ENCODE measurements at regions not wholly inside any gene's neighbourhood (a gene's known extent, or its start where the extent isn't known, plus 50 kb on each side); places are given as distances from the start of the nearest gene placed in this dataset.

- no peak overlapping the region for H3K4me2 ChIP-seq
- H3K9ac ChIP-seq: no peak overlapping the region
- no peak overlapping the region for H3K4me3 ChIP-seq
- TF ChIP-seq Cebpa-rat (IDR thresholded peaks at IDR 0.05): no peak
- peaks cover 0 to 10% (median 0%) of the 10 kb centered on the region in 11 experiments; a peak in 3 of 22 replicates for H3K9me3 ChIP-seq (replicated peaks in 1 of 11)
- no peaks in the 10 kb centered on the region for H4K20me1 ChIP-seq
- no peak overlapping the region for H3K27ac ChIP-seq
- no peaks in the 10 kb centered on the region for H3K36me3 ChIP-seq
- no peaks in the 10 kb centered on the region for H3K27me3 ChIP-seq
- H3K4me1 ChIP-seq: peaks cover 0 to 9% (median 0%) of the 10 kb centered on the region in 10 experiments; a peak in 2 of 20 replicates
These were observed 278.5 kb upstream of the MARCKS start for GRCh38 chr6:113578691-113579090.

GRCh38 chr6:113584767-113585166 lies 272.4 kb upstream of the MARCKS start:
- Histone ChIP-seq H4K20me1 (no peaks in the 10 kb centered on the region), H3K9me3 (replicated peaks in 1 of 11) (no peaks in the 10 kb centered on the region), H3K4me1 (peaks cover 0 to 7% (median 0%) of the 10 kb centered on the region in 10 experiments; a peak in 2 of 20 replicates), H3K27me3 (no peaks in the 10 kb centered on the region), H3K36me3 (no peaks in the 10 kb centered on the region), H3K9ac (no peak overlapping the region), H3K4me2 (no peak overlapping the region), H3K27ac (no peak overlapping the region), H3K4me3 (no peak overlapping the region)
- no peak for TF ChIP-seq Cebpa-rat (IDR thresholded peaks at IDR 0.05)

GRCh38 chr6:113585246-113585645 lies 271.9 kb upstream of the MARCKS start:
- TF ChIP-seq Cebpa-rat (IDR thresholded peaks at IDR 0.05): no peak
- H3K4me3 ChIP-seq: no peak overlapping the region
- H3K27me3 ChIP-seq: no peaks in the 10 kb centered on the region
- no peak overlapping the region for H3K27ac ChIP-seq
- H3K4me1 ChIP-seq: peaks cover 0 to 7% (median 0%) of the 10 kb centered on the region in 10 experiments; a peak in 2 of 20 replicates
- H3K9me3 ChIP-seq (replicated peaks in 1 of 11): no peaks in the 10 kb centered on the region
- H3K4me2 ChIP-seq: no peak overlapping the region
- no peaks in the 10 kb centered on the region for H3K36me3 ChIP-seq
- H3K9ac ChIP-seq: no peak overlapping the region
- H4K20me1 ChIP-seq: no peaks in the 10 kb centered on the region

- TF ChIP-seq Cebpa-rat (IDR thresholded peaks at IDR 0.05): no peak
- no peak overlapping the region for H3K4me2 ChIP-seq
- H3K4me1 ChIP-seq: peaks cover 0 to 7% (median 0%) of the 10 kb centered on the region in 10 experiments; a peak in 2 of 20 replicates
- H3K9me3 ChIP-seq (replicated peaks in 1 of 11): no peaks in the 10 kb centered on the region
- H4K20me1 ChIP-seq: no peaks in the 10 kb centered on the region
- no peak overlapping the region for H3K27ac ChIP-seq
- no peaks in the 10 kb centered on the region for H3K27me3 ChIP-seq
- H3K9ac ChIP-seq: no peak overlapping the region
- H3K4me3 ChIP-seq: no peak overlapping the region
- no peaks in the 10 kb centered on the region for H3K36me3 ChIP-seq
These were observed 270.6 kb upstream of the MARCKS start for GRCh38 chr6:113586413-113587077.

GRCh38 chr6:113587078-113587699 lies 270.0 kb upstream of the MARCKS start:
- Histone ChIP-seq H3K9me3 (replicated peaks in 1 of 11) (no peaks in the 10 kb centered on the region), H3K36me3 (no peaks in the 10 kb centered on the region), H3K4me3 (no peak overlapping the region), H3K27me3 (no peaks in the 10 kb centered on the region), H3K4me2 (no peak overlapping the region), H4K20me1 (no peaks in the 10 kb centered on the region), H3K27ac (no peak overlapping the region), H3K4me1 (peaks cover 0 to 13% (median 0%) of the 10 kb centered on the region in 10 experiments; a peak in 3 of 20 replicates), H3K9ac (no peak overlapping the region)
- TF ChIP-seq Cebpa-rat (IDR thresholded peaks at IDR 0.05): no peak

GRCh38 chr6:113588646-113589045 lies 268.5 kb upstream of the MARCKS start:
- H3K27ac ChIP-seq: no peak overlapping the region
- H3K36me3 ChIP-seq: no peaks in the 10 kb centered on the region
- no peaks in the 10 kb centered on the region for H3K27me3 ChIP-seq
- H3K4me3 ChIP-seq: no peak overlapping the region
- H3K9me3 ChIP-seq (replicated peaks in 1 of 11): peaks cover 0 to 5% (median 0%) of the 10 kb centered on the region in 11 experiments; a peak in 1 of 22 replicates
- H4K20me1 ChIP-seq: no peaks in the 10 kb centered on the region
- H3K4me2 ChIP-seq: no peak overlapping the region
- H3K9ac ChIP-seq: no peak overlapping the region
- no peak for TF ChIP-seq Cebpa-rat (IDR thresholded peaks at IDR 0.05)
- H3K4me1 ChIP-seq: peaks cover 0 to 16% (median 0%) of the 10 kb centered on the region in 10 experiments; a peak in 3 of 20 replicates

GRCh38 chr6:113591896-113592827 lies 265.0 kb upstream of the MARCKS start:
- Histone ChIP-seq H3K4me1 (peaks cover 0 to 22% (median 0%) of the 10 kb centered on the region in 10 experiments; a peak in 6 of 20 replicates), H3K4me2 (no peak overlapping the region), H3K36me3 (no peaks in the 10 kb centered on the region), H3K27ac (no peak overlapping the region), H3K9me3 (replicated peaks in 1 of 11) (peaks cover 0 to 6% (median 0%) of the 10 kb centered on the region in 11 experiments; a peak in 1 of 22 replicates), H3K4me3 (no peak overlapping the region), H3K9ac (no peak overlapping the region), H4K20me1 (no peaks in the 10 kb centered on the region), H3K27me3 (no peaks in the 10 kb centered on the region)
- TF ChIP-seq Cebpa-rat (IDR thresholded peaks at IDR 0.05): no peak

GRCh38 chr6:113594726-113595125 lies 262.4 kb upstream of the MARCKS start:
- H3K36me3 ChIP-seq: no peaks in the 10 kb centered on the region
- H4K20me1 ChIP-seq: no peaks in the 10 kb centered on the region
- H3K27ac ChIP-seq: no peak overlapping the region
- no peak overlapping the region for H3K4me3 ChIP-seq
- H3K4me2 ChIP-seq: no peak overlapping the region
- no peak overlapping the region for H3K9ac ChIP-seq
- H3K4me1 ChIP-seq: peaks cover 0 to 24% (median 0%) of the 10 kb centered on the region in 10 experiments; a peak in 7 of 20 replicates
- no peaks in the 10 kb centered on the region for H3K27me3 ChIP-seq
- no peak for TF ChIP-seq Cebpa-rat (IDR thresholded peaks at IDR 0.05)
- H3K9me3 ChIP-seq (replicated peaks in 1 of 11): peaks cover 0 to 24% (median 0%) of the 10 kb centered on the region in 11 experiments; a peak in 5 of 22 replicates

GRCh38 chr6:113595911-113596376 lies 261.2 kb upstream of the MARCKS start:
- H3K27ac ChIP-seq: no peak overlapping the region
- H3K27me3 ChIP-seq: no peaks in the 10 kb centered on the region
- no peaks in the 10 kb centered on the region for H3K36me3 ChIP-seq
- H3K4me3 ChIP-seq: no peak overlapping the region
- H3K4me2 ChIP-seq: no peak overlapping the region
- no peaks in the 10 kb centered on the region for H4K20me1 ChIP-seq
- TF ChIP-seq Cebpa-rat (IDR thresholded peaks at IDR 0.05): no peak
- peaks cover 0 to 33% (median 0%) of the 10 kb centered on the region in 10 experiments; a peak in 8 of 20 replicates for H3K4me1 ChIP-seq
- H3K9me3 ChIP-seq (replicated peaks in 1 of 11): peaks cover 0 to 36% (median 0%) of the 10 kb centered on the region in 11 experiments; a peak in 8 of 22 replicates
- no peak overlapping the region for H3K9ac ChIP-seq

Data from BLaER1 treated with 17β-estradiol and CSF1 and Interleukin-3, amounts not matched to agents 10 nM and 100 nM (cell line).